ENCODE measurements at regions not wholly inside any gene's neighbourhood (a gene's known extent, or its start where the extent isn't known, plus 50 kb on each side); places are given as distances from the start of the nearest gene placed in this dataset.

- DNase-seq (ENCODE audit: low read depth, low spot score), result no peak
These were observed 1248.3 kb upstream of the USP15 start for GRCh38 chr12:61011767-61012423.

GRCh38 chr12:61018571-61018970 is 1241.6 kb upstream of the USP15 start:
- no peak for DNase-seq (ENCODE audit: low read depth, low spot score)

- DNase-seq (ENCODE audit: low read depth, low spot score), result no peak
These were observed 1237.0 kb upstream of the USP15 start for GRCh38 chr12:61023231-61023630.

GRCh38 chr12:61029516-61029915 is 1230.7 kb upstream of the USP15 start:
- no peak for DNase-seq (ENCODE audit: low read depth, low spot score)

GRCh38 chr12:61037792-61038191 is 1222.4 kb upstream of the USP15 start:
- no peak for DNase-seq (ENCODE audit: low read depth, low spot score)

- DNase-seq (ENCODE audit: low read depth, low spot score), result no peak
These were observed 1216.4 kb upstream of the USP15 start for GRCh38 chr12:61043838-61044237.

- DNase-seq (ENCODE audit: low read depth, low spot score), result no peak
These were observed 1215.4 kb upstream of the USP15 start for GRCh38 chr12:61044766-61045165.

- no peak for DNase-seq (ENCODE audit: low read depth, low spot score)
These were observed 1189.4 kb upstream of the USP15 start for GRCh38 chr12:61070640-61071414.

GRCh38 chr12:61072717-61073116 is 1187.5 kb upstream of the USP15 start:
- DNase-seq (ENCODE audit: low read depth, low spot score), result no peak

- DNase-seq (ENCODE audit: low read depth, low spot score), result no peak
These were observed 1165.1 kb upstream of the USP15 start for GRCh38 chr12:61095111-61095510.

- DNase-seq (ENCODE audit: low read depth, low spot score), result no peak
These were observed 1162.1 kb upstream of the USP15 start for GRCh38 chr12:61098031-61098580.

- no peak for DNase-seq (ENCODE audit: low read depth, low spot score)
These were observed 1153.1 kb upstream of the USP15 start for GRCh38 chr12:61107118-61107517.

- no peak for DNase-seq (ENCODE audit: low read depth, low spot score)
These were observed 1149.0 kb upstream of the USP15 start for GRCh38 chr12:61111218-61111617.

- DNase-seq (ENCODE audit: low read depth, low spot score), result no peak
These were observed 1122.4 kb upstream of the USP15 start for GRCh38 chr12:61137677-61138414.

- DNase-seq (ENCODE audit: low read depth, low spot score), result no peak
These were observed 1121.8 kb upstream of the USP15 start for GRCh38 chr12:61138415-61138759.

GRCh38 chr12:61161961-61162360 is 1098.2 kb upstream of the USP15 start:
- DNase-seq (ENCODE audit: low read depth, low spot score), result no peak

- no peak for DNase-seq (ENCODE audit: low read depth, low spot score)
These were observed 1071.2 kb upstream of the USP15 start for GRCh38 chr12:61188801-61189595.

- no peak for DNase-seq (ENCODE audit: low read depth, low spot score)
These were observed 1046.6 kb upstream of the USP15 start for GRCh38 chr12:61213646-61214045.

- DNase-seq (ENCODE audit: low read depth, low spot score), result no peak
These were observed 1039.9 kb upstream of the USP15 start for GRCh38 chr12:61220337-61220736.

GRCh38 chr12:61232040-61232439 is 1028.2 kb upstream of the USP15 start:
- no peak for DNase-seq (ENCODE audit: low read depth, low spot score)

GRCh38 chr12:61250303-61250702 is 1009.9 kb upstream of the USP15 start:
- no peak for DNase-seq (ENCODE audit: low read depth, low spot score)

- no peak for DNase-seq (ENCODE audit: low read depth, low spot score)
These were observed 1009.1 kb upstream of the USP15 start for GRCh38 chr12:61251076-61251475.
